Activated B cell treated with CpG ODN at 0.5 μM for 24 hours (primary cell): ENCODE measurements at regions not wholly inside any gene's neighbourhood (a gene's known extent, or its start where the extent isn't known, plus 50 kb on each side); places are given as distances from the start of the nearest gene placed in this dataset.

Experiments
- ATAC-seq: fragments of 200-7000 bp; cut with Tn5 transposase; one replicate; pipeline ENCODE4 v1.10.0; 2021; ENCODE audit warnings: low read depth, mild to moderate bottlenecking, moderate library complexity
- CTCF ChIA-PET: fragments of 350-600 bp; sonication (Branson Sonifier 250); formaldehyde crosslinking; loops from one replicate; lab custom pipeline; 2021; ENCODE audit warnings: antibody characterized with exemption; lab: Charles Lee
- POLR2A ChIA-PET: fragments of 350-600 bp; sonication (Branson Sonifier 250); formaldehyde crosslinking; loops from one replicate; lab custom pipeline; 2021; ENCODE audit warnings: antibody characterized with exemption; lab: Charles Lee
- DNase-seq: peaks from one replicate; pipeline ENCODE4 v3.0.0; 2022
- H3K27ac Mint-ChIP-seq: one replicate; pipeline ENCODE4 v1.8.0; 2020; ENCODE audit warnings: mixed read lengths
- H3K27me3 Mint-ChIP-seq: one replicate; pipeline ENCODE4 v1.8.0; 2021; ENCODE audit warnings: mixed read lengths
- H3K36me3 Mint-ChIP-seq: one replicate; pipeline ENCODE4 v1.8.0; 2021; ENCODE audit warnings: low read depth, mixed read lengths
- H3K4me1 Mint-ChIP-seq: one replicate; pipeline ENCODE4 v1.8.0; 2021; ENCODE audit warnings: mixed read lengths
- H3K4me3 Mint-ChIP-seq: one replicate; pipeline ENCODE4 v1.8.0; 2020; ENCODE audit warnings: mild to moderate bottlenecking, mixed read lengths
- H3K9me3 Mint-ChIP-seq: one replicate; pipeline ENCODE4 v1.8.0; 2020; ENCODE audit warnings: mixed read lengths
- intact Hi-C: fragments of 100-400 bp; cut with micrococcal nuclease; formaldehyde crosslinking; loops from one replicate; pipeline ENCODE4 v1.15.1; 2024
- TF ChIP-seq, protein P1 (sequence below): fragments of 200-600 bp; IDR thresholded peaks from one replicate; pipeline ENCODE4 v1.8.0; 2022; ENCODE audit warnings: antibody characterized with exemption, mild to moderate bottlenecking

DNA sequence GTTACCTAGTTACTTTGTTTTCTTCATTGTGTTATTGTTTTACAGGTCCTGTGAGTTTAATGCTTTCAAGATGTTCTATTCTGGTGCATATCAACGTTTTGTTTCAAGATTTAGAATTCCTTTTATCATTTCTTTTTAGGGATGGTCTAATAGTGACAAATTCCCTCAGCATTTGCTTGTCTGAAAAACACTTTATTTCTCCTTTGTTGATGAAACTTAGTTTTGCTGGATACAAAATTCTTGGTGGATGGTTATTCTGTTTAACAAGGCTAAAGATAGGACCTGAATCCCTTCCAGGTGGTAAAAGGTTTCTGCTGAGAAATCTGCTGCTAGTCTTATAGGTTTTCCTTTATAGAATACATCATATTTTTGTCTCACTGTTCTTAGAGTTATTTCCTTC is 102.3 kb downstream of the RND3 start:
- no peaks in the 10 kb centered on the region for H3K4me1 Mint-ChIP-seq
- POLR2A ChIA-PET: no interaction called here

DNA sequence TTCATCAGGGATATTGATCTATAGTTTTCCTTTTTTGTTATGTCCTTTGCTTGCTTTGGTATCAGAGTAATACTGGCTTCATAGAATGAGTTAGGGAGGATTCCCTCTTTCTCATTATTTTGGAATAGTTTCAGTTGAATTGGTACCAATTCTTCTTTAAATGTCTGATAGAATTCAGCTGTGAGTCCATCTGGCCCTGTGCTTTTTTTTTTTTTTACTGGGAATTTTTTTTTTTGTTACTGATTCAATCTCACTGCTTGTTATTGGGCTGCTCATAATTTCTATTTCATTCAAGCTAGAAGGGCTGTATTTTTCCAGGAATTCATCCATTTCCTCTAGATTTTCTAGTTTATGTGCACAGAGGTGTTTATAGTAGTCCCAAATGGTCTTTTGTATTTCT is 103.9 kb downstream of the RND3 start:
- ChIA-PET CTCF (no interaction called here), POLR2A (no interaction called here)
- ATAC-seq (no peak), DNase-seq (no peak)
- Mint-ChIP-seq H3K4me3 (no peak overlapping the region), H3K9me3 (peaks cover 17% of the 10 kb centered on the region), H3K27me3 (no peaks in the 10 kb centered on the region), H3K36me3 (no peaks in the 10 kb centered on the region), H3K27ac (no peak overlapping the region), H3K4me1 (no peaks in the 10 kb centered on the region)
- intact Hi-C loops: no loop called here
- TF ChIP-seq, protein P1, sequence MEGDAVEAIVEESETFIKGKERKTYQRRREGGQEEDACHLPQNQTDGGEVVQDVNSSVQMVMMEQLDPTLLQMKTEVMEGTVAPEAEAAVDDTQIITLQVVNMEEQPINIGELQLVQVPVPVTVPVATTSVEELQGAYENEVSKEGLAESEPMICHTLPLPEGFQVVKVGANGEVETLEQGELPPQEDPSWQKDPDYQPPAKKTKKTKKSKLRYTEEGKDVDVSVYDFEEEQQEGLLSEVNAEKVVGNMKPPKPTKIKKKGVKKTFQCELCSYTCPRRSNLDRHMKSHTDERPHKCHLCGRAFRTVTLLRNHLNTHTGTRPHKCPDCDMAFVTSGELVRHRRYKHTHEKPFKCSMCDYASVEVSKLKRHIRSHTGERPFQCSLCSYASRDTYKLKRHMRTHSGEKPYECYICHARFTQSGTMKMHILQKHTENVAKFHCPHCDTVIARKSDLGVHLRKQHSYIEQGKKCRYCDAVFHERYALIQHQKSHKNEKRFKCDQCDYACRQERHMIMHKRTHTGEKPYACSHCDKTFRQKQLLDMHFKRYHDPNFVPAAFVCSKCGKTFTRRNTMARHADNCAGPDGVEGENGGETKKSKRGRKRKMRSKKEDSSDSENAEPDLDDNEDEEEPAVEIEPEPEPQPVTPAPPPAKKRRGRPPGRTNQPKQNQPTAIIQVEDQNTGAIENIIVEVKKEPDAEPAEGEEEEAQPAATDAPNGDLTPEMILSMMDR: no peak

More for the DNA sequence above, 102.3 kb downstream of the RND3 start:
- Mint-ChIP-seq H3K9me3 (peaks cover 17% of the 10 kb centered on the region), H3K27ac (no peak overlapping the region), H3K4me3 (no peak overlapping the region), H3K36me3 (no peaks in the 10 kb centered on the region), H3K27me3 (no peaks in the 10 kb centered on the region)
- intact Hi-C loops: no loop called here
- no peak for ATAC-seq
- CTCF ChIA-PET: no interaction called here
- TF ChIP-seq, protein P1: no peak
- DNase-seq: no peak

DNA sequence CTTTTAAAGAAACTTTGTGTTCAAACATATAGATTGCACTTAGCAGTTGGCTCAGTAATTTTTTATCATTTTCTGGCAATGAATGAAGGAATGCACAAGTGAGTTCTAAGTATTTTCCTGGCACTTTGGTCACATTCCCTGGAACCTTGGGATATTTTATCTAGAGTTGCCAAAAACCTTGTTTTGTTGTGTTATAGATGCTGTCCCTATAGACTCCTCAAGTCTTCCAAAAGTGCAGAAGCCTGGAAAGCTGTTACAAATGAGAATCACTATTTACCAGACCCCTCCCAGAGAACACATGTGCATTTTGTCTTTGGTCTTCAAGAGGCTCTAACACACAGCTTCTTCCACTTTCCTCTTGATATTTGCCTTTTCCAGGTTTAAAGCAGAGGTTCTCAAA is 108.3 kb downstream of the RND3 start:
- ATAC-seq (no peak), DNase-seq (no peak)
- Mint-ChIP-seq H3K4me1 (no peaks in the 10 kb centered on the region), H3K27ac (no peak overlapping the region), H3K36me3 (no peaks in the 10 kb centered on the region), H3K4me3 (no peak overlapping the region), H3K9me3 (peaks cover 7% of the 10 kb centered on the region), H3K27me3 (no peaks in the 10 kb centered on the region)
- POLR2A ChIA-PET: no interaction called here
- intact Hi-C loops: no loop called here
- CTCF ChIA-PET: no interaction called here
- TF ChIP-seq, protein P1: no peak

DNA sequence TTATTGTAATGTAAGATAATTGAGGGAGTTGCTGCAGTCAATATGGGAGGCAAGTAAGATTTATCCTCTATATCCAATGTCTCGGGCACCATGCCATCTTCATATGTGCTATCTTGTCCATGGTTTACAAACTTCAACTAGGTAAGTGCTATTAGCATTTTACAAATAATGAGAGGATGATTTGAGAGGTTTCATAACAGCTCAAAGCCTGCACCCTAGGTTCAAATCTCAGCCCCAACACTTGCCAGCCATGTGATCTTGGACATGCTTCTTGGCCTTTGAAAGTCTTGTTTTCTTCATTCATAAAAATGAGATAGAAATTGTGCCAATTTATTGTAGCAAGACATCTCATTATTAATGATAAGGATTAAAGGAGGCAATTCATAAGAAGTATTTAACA is 108.8 kb downstream of the RND3 start:
- H3K27ac Mint-ChIP-seq: no peak overlapping the region
- TF ChIP-seq, protein P1: no peak
- DNase-seq: no peak
- no peak overlapping the region for H3K4me3 Mint-ChIP-seq
- H3K36me3 Mint-ChIP-seq: no peaks in the 10 kb centered on the region
- H3K4me1 Mint-ChIP-seq: no peaks in the 10 kb centered on the region
- H3K9me3 Mint-ChIP-seq: peaks cover 6% of the 10 kb centered on the region
- ChIA-PET CTCF (no interaction called here), POLR2A (no interaction called here)
- intact Hi-C loops: no loop called here
- ATAC-seq: no peak
- H3K27me3 Mint-ChIP-seq: no peaks in the 10 kb centered on the region

DNA sequence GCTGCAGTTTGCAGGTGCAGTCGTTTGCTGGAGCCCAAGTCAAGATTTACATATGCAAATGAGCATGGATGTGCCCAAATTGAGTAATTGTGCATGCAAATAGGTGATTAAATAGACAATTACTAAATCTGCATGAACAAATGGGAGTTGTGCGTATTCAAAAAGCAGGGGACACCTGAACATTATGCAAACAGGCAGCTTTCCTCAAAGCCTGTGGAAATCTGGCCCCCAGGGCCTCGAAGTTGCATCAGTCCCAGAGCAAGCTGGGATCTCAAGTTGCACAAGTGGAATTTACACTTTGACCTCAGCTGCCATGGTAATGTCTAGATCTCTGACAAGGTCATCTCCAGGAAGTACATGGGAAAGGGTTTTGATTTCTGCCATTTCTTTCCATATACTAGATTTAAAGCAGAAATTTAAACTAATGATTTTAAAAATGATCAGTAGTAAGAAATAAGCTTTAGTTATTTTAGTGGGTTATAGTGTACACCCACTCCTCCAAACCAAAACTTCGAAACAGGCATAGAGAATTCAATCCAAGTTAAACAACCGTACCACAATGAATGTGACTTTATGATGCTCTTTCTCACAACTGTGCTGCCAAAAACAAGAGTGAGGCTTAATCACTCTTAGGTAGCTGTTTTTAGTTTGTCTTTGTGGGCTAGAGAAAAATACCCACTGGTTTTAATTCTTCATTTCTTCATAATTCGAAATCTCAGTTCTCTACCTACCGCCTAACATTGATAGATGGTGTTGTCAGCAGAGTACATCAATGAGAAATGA is 110.7 kb downstream of the RND3 start:
- Mint-ChIP-seq H3K36me3 (no peaks in the 10 kb centered on the region), H3K9me3 (no peaks in the 10 kb centered on the region), H3K27ac (no peak overlapping the region), H3K4me3 (no peak overlapping the region), H3K27me3 (no peaks in the 10 kb centered on the region), H3K4me1 (no peaks in the 10 kb centered on the region)
- CTCF ChIA-PET: no interaction called here
- intact Hi-C loops: no loop called here
- no peak for ATAC-seq
- POLR2A ChIA-PET: no interaction called here
- no peak for DNase-seq
- TF ChIP-seq, protein P1: no peak
